Tibial nerve (tissue), 4 donors: ENCODE measurements at regions not wholly inside any gene's neighbourhood (a gene's known extent, or its start where the extent isn't known, plus 50 kb on each side); places are given as distances from the start of the nearest gene placed in this dataset.

Experiments used
- CTCF ChIP-seq, 5 experiments: fragments of 200-600 bp in 3 of 5; fragments of 450-650 bp in 2 of 5; sonication (generic) in 3 of 5; IDR thresholded peaks; one replicate each; pipeline ENCODE4 v1.5.1; 2016 to 2019; ENCODE audit warnings: antibody characterized with exemption in 5 of 5, mild to moderate bottlenecking in 3 of 5, moderate library complexity in 2 of 5
- EP300 ChIP-seq, 2 donors: sonication (generic); formaldehyde crosslinking; IDR thresholded peaks; one replicate each; pipeline ENCODE4 v1.6.1; 2017; ENCODE audit warnings: antibody characterized with exemption in 2 of 2, mild to moderate bottlenecking in 1 of 2

DNA sequence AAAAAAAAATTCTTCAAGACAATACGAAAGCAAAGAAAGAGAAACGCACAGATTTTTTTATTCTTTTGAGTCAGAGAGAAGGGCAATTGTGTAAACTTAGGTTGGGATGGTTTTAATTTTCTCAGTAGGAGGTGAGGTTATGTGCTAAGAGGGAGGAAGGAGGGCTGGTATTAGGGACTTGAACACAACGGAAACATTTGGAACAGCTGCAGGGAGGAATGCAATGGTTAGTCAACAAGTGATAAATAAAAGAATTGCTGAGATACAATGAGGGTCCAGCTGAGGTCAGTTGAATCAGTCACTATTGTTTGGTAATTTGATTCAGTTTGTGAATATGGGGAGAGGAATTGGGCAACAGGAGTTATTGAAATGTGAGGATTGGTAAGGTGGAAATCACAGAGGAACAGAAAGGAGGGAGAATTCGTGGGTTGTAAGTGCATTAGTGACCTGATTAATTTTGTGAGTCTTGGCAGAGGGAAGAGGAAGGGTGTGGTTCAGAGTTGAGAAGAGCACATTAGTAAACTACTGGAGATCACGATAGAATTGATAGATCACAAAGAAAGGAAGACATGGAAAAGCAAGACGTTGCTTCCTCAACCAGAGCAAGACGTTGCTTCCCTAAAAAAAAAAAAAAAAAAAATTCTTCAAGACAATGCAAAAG is 499.5 kb upstream of the SPRY2 start:
- TF ChIP-seq CTCF (IDR thresholded peaks at IDR 0.05) (no peak), EP300 (IDR thresholded peaks at IDR 0.05) (peak in 1 of 2 donors; percentile 41)
